Prostate gland (tissue), 2 donors: ENCODE measurements at regions not wholly inside any gene's neighbourhood (a gene's known extent, or its start where the extent isn't known, plus 50 kb on each side); places are given as distances from the start of the nearest gene placed in this dataset.

Experiments used
- DNase-seq: peaks from one replicate; pipeline ENCODE4 v3.0.0-alpha.2; 2019; ENCODE audit warnings: low spot score
- H3K27ac ChIP-seq, 2 donors: fragments of 200-600 bp; sonication (generic); 2 replicates each; pipeline ENCODE4 v1.5.1; 2017 to 2019
- H3K27me3 ChIP-seq: fragments of 200-600 bp; sonication (generic); replicated peaks from 2 replicates; pipeline ENCODE4 v1.5.1; 2019; ENCODE audit not compliant: insufficient read depth
- H3K36me3 ChIP-seq, 2 donors: fragments of 200-600 bp; sonication (generic); 1 replicate in 1 of 2; 2 replicates in 1 of 2; pipeline versions ENCODE4 v1.5.1 to v1.8.1; 2017 to 2019
- H3K4me1 ChIP-seq: fragments of 200-600 bp; sonication (generic); replicated peaks from 2 replicates; pipeline ENCODE4 v1.5.1; 2019
- H3K4me3 ChIP-seq, 2 donors: fragments of 200-600 bp; sonication (generic); 2 replicates each; pipeline ENCODE4 v1.5.1; 2017 to 2019
- H3K9me3 ChIP-seq: fragments of 200-600 bp; sonication (generic); 2 replicates; pipeline ENCODE4 v1.5.1; 2017
- POLR2A ChIP-seq: fragments of 450-650 bp; IDR thresholded peaks from one replicate; pipeline ENCODE4 v1.6.1; 2016; ENCODE audit warnings: antibody characterized with exemption, mild to moderate bottlenecking
- POLR2AphosphoS5 ChIP-seq: sonication (generic); formaldehyde crosslinking; IDR thresholded peaks from one replicate; pipeline ENCODE4 v1.6.1; 2017; ENCODE audit warnings: antibody characterized with exemption
- whole genome bisulfite sequencing: methylation state at CpG from one replicate; pipeline ENCODE4 v1.1.5; 2018; 5-methylcytosine and 5-hydroxymethylcytosine counted together
- intact Hi-C: fragments of 100-400 bp; cut with DNase I; formaldehyde crosslinking; loops from one replicate; pipeline ENCODE4 v1.14.2; 2022
- TF ChIP-seq, protein P1 (sequence below), 4 experiments: fragments of 200-600 bp in 2 of 4; fragments of 450-650 bp in 2 of 4; sonication (generic) in 2 of 4; IDR thresholded peaks; 1 replicate in 3 of 4; 2 replicates in 1 of 4; pipeline ENCODE4 v1.5.1; 2016 to 2019; ENCODE audit warnings: antibody characterized with exemption in 4 of 4, mild to moderate bottlenecking in 2 of 4, moderate library complexity in 2 of 4

DNA sequence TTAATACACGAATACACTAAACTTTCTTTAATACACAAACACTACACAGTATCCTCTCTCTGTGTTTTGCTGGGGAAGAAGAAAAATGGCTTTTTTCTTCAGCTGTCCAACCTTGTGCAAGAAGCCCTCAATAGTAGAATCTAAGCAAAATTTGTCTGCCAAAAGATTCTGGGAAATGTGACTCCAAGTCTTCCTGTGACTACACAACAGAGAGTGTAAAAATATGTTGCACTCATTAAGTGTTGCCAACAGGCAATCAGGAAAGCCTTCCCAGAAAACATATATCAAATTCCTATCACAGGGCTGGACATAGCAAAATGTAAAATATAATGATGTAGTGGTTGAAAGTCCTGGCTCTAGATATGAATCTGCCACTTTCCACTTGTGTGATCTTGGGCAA, 825.1 kb upstream of the ZWINT start:
- H3K4me3 ChIP-seq: no peak overlapping the region
- no peaks in the 10 kb centered on the region for H3K4me1 ChIP-seq
- WGBS: 68% methylated on average over 1 of the region's 1 CpG
- H3K36me3 ChIP-seq: no peaks in the 10 kb centered on the region
- H3K27ac ChIP-seq: no peak overlapping the region
- no peak for TF ChIP-seq POLR2A
- TF ChIP-seq, protein P1, sequence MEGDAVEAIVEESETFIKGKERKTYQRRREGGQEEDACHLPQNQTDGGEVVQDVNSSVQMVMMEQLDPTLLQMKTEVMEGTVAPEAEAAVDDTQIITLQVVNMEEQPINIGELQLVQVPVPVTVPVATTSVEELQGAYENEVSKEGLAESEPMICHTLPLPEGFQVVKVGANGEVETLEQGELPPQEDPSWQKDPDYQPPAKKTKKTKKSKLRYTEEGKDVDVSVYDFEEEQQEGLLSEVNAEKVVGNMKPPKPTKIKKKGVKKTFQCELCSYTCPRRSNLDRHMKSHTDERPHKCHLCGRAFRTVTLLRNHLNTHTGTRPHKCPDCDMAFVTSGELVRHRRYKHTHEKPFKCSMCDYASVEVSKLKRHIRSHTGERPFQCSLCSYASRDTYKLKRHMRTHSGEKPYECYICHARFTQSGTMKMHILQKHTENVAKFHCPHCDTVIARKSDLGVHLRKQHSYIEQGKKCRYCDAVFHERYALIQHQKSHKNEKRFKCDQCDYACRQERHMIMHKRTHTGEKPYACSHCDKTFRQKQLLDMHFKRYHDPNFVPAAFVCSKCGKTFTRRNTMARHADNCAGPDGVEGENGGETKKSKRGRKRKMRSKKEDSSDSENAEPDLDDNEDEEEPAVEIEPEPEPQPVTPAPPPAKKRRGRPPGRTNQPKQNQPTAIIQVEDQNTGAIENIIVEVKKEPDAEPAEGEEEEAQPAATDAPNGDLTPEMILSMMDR (IDR thresholded peaks at IDR 0.05): no peak
- no peak for TF ChIP-seq POLR2AphosphoS5
- intact Hi-C loops: no loop called here
- DNase-seq: no peak
- H3K27me3 ChIP-seq: no peaks in the 10 kb centered on the region
- H3K9me3 ChIP-seq: no peaks in the 10 kb centered on the region

DNA sequence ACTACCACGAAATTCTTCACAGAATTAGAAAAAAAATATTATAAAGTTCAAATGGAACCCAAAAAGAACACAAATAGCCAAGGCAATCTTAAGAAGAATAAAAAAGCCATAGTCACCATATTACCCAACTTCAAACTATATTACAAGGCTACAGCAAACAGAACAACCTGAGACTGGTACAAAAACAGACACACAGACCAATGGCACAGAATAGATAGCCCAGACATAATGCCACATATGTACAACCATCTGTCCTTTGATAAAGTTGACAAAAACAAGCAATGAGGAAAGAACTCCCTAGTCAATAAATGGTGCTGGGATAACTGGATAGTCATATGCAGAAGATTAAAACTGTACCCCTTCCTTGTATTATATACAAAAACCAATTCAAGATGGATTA, 808.5 kb upstream of the ZWINT start:
- Histone ChIP-seq H3K27me3 (no peaks in the 10 kb centered on the region), H3K27ac (no peak overlapping the region), H3K4me3 (no peak overlapping the region), H3K36me3 (no peaks in the 10 kb centered on the region), H3K9me3 (no peaks in the 10 kb centered on the region), H3K4me1 (no peaks in the 10 kb centered on the region)
- DNase-seq: no peak
- TF ChIP-seq, protein P1 (IDR thresholded peaks at IDR 0.05): no peak
- TF ChIP-seq POLR2A (no peak), POLR2AphosphoS5 (no peak)
- intact Hi-C loops: no loop called here
- WGBS: 0% methylated on average over 1 of the region's 1 CpG

DNA sequence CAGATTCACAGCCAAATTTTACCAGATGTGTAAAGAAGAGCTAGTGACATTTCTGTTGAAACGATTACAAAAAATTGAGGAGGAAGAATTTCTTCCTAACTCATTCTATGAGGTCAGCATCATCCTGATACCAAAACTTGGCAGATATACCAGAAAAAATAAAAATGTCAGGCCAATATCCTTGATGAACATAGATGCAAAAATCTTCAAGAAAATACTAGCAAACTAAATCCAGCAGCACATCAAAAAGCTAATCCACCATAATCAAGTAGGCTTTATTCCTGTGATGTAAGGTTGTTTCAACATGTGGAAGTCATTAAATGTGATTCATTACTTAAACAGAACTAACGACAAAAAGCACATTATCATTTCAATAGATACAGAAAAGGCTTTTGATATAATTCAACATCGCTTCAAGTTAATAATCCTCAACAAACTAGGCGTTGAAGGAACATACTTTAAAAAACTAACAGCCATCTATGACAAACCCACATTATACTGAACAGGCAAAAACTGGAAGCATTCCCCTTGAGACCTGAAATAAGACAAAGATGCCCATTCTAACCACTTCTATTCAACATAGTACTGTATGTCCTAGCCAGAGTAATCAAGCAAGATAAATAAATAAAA, 807.7 kb upstream of the ZWINT start:
- Histone ChIP-seq H3K36me3 (no peaks in the 10 kb centered on the region), H3K27me3 (no peaks in the 10 kb centered on the region), H3K27ac (no peak overlapping the region), H3K4me3 (no peak overlapping the region), H3K9me3 (no peaks in the 10 kb centered on the region), H3K4me1 (no peaks in the 10 kb centered on the region)
- WGBS: 27% methylated on average over 4 of the region's 4 CpGs
- DNase-seq: no peak
- intact Hi-C loops: no loop called here
- TF ChIP-seq, protein P1 (IDR thresholded peaks at IDR 0.05): no peak
- TF ChIP-seq POLR2AphosphoS5: no peak
- no peak for TF ChIP-seq POLR2A

DNA sequence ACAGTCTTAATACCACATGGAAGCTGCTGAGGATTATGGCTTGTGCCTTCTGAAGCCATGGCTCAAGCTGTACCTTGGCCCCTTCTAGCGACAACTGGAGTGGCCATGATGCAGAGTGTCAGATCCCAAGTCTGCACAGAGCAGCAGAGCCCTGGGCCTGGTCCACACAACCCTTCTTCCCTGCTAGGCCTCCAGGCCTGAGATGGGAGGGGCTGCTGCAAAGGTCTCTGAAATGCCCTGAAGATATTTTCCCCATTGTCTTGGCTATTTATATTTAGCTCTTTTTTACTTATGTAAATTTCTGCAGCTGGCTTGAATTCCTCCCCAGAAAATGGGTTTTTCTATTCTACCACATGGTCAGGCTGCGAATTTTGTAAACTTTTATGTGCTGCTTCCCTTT, 804.6 kb upstream of the ZWINT start:
- Histone ChIP-seq H3K9me3 (no peaks in the 10 kb centered on the region), H3K27ac (no peak overlapping the region), H3K27me3 (no peaks in the 10 kb centered on the region), H3K36me3 (no peaks in the 10 kb centered on the region), H3K4me3 (no peak overlapping the region), H3K4me1 (no peaks in the 10 kb centered on the region)
- intact Hi-C loops: no loop called here
- no peak for DNase-seq
- whole genome bisulfite sequencing: 95% methylated on average over 2 of the region's 2 CpGs
- TF ChIP-seq, protein P1 (IDR thresholded peaks at IDR 0.05): no peak
- TF ChIP-seq POLR2A (no peak), POLR2AphosphoS5 (no peak)

DNA sequence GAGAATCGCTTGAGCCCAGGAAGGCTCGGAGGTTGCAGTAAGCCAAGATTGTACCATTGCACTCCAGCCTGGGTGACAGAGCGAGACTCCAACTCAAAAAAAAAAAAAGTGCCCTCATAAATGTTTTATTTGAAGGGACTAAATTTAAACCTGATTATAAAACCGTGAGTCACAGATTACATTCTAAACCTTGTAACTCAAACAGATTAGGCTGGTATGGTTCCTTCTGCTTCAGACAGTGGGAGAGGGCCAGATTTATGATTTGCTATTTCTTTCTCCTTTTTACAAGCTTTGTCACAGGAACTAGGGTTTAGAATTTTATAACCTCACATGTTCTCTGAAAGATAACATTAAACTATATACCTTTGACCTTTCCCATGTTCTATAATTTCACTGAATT, 801.2 kb upstream of the ZWINT start:
- Histone ChIP-seq H3K27ac (no peak overlapping the region), H3K4me1 (no peaks in the 10 kb centered on the region), H3K27me3 (no peaks in the 10 kb centered on the region), H3K9me3 (no peaks in the 10 kb centered on the region), H3K36me3 (no peaks in the 10 kb centered on the region), H3K4me3 (no peak overlapping the region)
- intact Hi-C loops: no loop called here
- WGBS: 19% methylated on average over 4 of the region's 4 CpGs
- TF ChIP-seq, protein P1 (IDR thresholded peaks at IDR 0.05): no peak
- peak; percentile 48 for TF ChIP-seq POLR2AphosphoS5
- TF ChIP-seq POLR2A: no peak
- DNase-seq: no peak
